GM18951 (cell line): ENCODE measurements at regions not wholly inside any gene's neighbourhood (a gene's known extent, or its start where the extent isn't known, plus 50 kb on each side); places are given as distances from the start of the nearest gene placed in this dataset.
"Not testable (repeated sequence)": the region's sequence is repeated elsewhere in the genome, so short reads cannot be mapped to it uniquely, and the experiment has no call there.

Source experiments
- in situ Hi-C: fragments of 300-500 bp; cut with MboI; formaldehyde crosslinking; loops from one replicate; pipeline ENCODE4 v1.12.0; 2022; ENCODE audit warnings: low sequenced_read_pairs, mixed read lengths, inconsistent platforms; ENCODE audit not compliant: unreplicated experiment

DNA sequence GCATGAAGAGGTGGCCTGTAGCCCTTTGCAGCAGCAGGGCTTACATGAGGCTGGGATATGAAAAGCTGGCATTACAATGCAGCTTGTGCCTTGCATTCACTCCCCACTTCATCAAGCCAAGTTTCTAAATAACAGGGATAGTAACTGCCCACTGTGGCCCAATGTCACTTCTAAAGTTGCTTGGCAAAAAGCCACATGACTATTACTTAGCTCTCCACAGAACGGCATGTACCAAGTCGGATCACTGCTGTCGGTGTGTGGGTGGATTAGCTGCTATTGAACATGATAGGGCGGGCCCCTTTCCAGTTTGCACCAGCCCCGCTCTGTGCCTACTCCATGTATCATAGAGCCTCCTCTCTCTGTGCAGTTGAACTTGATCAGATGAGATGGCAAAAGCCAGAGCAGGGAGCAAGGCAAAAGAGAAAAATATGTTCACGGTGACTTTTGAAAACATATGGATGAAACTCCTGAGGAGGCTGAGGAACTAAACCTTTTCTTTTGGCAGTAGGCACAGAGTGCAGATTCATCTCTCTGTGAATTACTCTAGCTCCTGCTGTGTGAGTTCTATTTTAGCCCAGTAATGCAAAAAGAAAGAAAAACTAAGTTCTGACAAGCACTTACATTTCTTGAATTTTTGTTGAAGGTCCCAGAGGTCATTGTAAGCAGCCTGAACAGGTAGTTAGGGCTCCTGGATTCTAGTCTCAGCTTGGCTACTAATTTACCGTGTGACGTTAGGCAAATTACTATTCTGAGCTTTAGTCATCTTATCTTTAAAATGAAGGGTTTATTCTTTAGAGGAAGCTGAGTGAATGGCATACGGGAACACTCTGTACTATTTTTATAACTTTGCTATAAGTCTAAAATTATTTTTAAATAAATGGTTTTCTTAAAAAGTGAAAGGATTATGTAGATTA is 125.6 kb upstream of the NBPF9 start:
- in situ Hi-C loops = not testable (repeated sequence)

GRCh38 chr1:149229813-149230212 is 126.5 kb upstream of the NBPF9 start:
- in situ Hi-C loops = not testable (repeated sequence)

DNA sequence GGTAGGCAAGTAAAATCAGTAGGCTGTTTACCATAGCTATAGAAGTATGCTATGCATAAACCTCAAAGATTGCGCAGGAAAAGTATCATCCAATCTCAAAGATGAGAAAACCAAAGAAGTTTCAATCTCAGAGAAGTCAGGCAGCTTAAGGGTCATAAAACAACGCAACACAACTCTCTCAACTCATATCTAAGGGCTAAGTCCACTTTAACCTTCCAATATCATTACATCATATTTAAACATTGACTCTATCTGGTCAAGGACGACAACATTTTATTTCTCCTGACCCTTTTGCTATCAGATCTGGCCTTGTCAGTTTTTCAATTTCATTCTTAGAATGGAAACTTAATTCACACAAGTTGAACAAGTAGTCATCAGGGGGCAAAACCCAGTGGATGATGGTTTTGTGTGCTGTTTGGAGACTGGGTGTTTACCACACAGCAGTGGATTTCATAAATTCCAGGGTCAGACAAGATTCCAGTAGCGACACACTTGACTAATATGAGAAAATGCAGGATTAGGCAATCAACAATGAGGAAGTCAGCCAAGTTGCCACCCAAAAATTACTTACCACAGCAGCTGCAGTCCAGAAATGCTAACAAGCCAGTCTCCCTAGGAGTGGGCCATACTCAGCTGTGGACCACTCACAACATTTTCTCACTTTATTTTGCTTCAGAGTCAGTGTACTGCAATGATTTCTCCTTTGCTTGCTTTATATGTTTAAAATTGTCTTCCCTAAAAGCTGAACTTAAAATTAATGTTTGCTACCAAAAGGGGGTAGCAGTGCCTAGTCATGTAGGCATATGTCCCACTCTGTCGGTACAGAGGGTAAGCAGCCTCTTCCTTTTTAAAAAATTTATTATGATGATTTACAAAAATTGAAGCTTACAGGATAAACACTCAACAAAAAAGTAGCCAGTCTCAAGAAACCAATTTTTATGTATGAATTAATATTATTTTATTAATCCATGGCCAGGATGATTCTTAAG is 131.9 kb upstream of the NBPF9 start:
- in situ Hi-C loops = not testable (repeated sequence)

- in situ Hi-C loops = not testable (repeated sequence)
These were observed 134.2 kb upstream of the NBPF9 start for GRCh38 chr1:149237515-149237914.

- in situ Hi-C loops = not testable (repeated sequence)
These were observed 136.7 kb upstream of the NBPF9 start for GRCh38 chr1:149239897-149240508.

DNA sequence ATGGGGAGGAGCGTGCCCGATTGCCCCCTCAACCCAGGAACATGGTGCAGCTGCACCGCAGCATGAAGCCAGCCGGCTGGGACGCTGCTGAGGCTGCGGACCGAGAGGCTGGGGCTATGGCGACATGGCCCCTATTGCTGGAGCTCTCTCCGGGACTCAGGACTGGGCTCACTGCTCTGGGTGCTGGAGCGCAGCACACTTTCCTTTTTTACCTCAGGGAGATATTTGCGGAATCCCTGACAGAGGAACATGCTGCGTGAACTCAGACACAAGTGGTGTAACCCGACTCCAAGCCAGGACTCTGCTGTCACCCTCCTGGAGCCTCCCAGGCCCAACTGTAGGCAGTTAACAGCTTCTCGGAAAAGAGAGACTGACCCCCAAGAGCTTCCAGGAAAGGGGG is 137.2 kb upstream of the NBPF9 start:
- in situ Hi-C loops = not testable (repeated sequence)

DNA sequence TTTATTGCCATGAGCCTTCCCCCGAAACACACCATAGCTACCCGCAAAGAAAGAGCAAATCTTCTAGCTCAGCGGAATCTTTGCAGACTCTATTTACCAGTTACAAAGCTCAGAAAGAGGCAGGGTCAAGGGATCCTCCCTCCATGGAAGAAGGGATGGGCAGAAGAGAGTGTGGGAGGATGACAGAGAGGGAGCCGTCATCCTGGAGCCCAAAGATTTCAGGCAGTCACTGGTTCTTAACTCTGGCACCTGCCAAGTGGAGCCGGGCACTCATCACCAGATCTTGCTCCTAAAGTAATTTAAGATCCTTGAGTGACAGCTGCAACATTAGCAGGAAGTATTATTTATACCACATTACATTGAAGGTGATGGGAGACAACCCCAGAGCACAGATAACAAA is 137.9 kb upstream of the NBPF9 start:
- in situ Hi-C loops = not testable (repeated sequence)

DNA sequence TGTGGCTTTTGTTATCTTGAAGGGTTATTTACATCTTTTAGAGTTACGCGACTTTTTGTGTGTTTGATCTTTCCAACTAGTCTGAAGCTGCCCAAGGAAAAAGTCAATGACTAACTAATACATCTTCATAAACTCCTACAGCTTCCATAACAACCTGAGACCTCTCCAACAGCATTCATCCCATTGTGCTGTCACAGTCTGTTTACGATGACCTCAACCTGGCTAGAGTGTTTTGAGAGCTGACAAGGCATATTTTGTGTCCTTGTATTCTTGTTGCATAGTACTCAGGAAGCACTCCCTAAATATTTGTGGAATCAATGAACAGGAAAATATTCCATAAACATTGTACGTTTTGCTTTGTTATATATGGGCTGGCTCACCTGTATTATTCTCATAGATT is 140.2 kb upstream of the NBPF9 start:
- in situ Hi-C loops = not testable (repeated sequence)

- in situ Hi-C loops = not testable (repeated sequence)
These were observed 141.3 kb upstream of the NBPF9 start for GRCh38 chr1:149244621-149245020.

GRCh38 chr1:149246212-149246611 is 142.9 kb upstream of the NBPF9 start:
- in situ Hi-C loops = not testable (repeated sequence)

DNA sequence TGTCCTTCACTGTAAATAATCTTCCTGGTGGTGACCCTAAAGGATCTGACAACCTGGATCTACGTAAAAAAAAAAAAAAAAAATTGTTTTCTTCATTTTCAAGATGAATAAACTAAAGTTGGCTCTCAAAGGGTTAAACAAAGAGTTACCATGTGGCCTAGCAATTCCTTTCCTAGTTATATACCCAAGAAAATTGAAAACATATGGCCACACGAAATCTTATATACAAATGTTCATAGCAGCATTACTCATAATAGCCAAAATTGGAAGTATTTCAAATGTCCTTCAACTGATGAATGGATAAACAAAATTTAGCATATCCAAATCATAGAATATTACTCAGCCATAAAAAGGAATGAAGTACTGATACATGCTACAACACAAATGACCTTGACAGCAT is 145.3 kb upstream of the NBPF9 start:
- in situ Hi-C loops = not testable (repeated sequence)

- in situ Hi-C loops = not testable (repeated sequence)
These were observed 146.6 kb upstream of the NBPF9 start for GRCh38 chr1:149249850-149250467.

DNA sequence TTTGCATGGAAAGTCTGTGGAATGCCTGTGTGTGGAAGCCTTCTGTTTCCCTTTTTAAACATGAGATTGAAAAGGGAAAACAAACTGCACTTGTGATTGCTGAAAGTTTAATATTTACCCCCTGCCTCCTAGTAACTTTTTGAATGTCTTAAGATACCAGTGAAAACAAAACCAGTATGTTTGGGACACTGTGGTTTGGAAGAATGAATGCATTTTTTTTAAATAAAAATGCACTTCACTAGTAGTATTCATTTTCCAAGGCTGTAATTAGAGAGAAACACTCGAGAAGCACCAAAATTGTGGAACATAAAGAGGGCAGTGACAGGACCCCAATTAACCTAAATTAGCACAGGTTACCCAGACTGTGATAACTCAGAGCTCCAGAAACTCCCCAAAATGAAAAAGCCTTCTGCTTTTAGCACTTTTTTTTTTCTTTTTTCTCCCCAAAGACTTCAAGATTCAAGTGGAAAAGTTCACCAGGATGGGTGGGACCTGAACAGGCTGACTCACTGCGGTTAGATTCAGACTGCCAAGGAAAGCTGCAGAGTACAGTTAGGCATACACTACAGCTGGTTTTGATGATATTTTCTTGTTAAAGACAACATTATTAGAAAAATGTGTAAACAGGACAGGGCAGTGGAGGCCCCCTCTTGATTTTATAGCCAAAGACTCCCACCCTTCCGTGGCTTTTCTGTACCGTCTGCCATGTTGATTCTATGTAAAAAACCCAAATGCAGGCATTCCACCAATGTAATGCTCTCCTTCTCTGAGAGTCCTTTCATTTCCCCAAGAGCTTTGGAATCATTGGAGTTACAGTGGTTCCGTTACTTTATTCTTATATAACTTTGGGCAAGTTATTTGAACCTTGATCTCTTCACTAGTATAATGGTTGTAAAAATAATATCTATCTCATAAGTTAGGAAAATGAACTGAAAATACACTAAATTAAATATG is 151.8 kb upstream of the NBPF9 start:
- in situ Hi-C loops = not testable (repeated sequence)

- in situ Hi-C loops = not testable (repeated sequence)
These were observed 156.9 kb upstream of the NBPF9 start for GRCh38 chr1:149260284-149260683.

GRCh38 chr1:149260736-149261340 is 157.5 kb upstream of the NBPF9 start:
- in situ Hi-C loops = not testable (repeated sequence)

- in situ Hi-C loops = not testable (repeated sequence)
These were observed 163.9 kb upstream of the NBPF9 start for GRCh38 chr1:149267287-149267686.

DNA sequence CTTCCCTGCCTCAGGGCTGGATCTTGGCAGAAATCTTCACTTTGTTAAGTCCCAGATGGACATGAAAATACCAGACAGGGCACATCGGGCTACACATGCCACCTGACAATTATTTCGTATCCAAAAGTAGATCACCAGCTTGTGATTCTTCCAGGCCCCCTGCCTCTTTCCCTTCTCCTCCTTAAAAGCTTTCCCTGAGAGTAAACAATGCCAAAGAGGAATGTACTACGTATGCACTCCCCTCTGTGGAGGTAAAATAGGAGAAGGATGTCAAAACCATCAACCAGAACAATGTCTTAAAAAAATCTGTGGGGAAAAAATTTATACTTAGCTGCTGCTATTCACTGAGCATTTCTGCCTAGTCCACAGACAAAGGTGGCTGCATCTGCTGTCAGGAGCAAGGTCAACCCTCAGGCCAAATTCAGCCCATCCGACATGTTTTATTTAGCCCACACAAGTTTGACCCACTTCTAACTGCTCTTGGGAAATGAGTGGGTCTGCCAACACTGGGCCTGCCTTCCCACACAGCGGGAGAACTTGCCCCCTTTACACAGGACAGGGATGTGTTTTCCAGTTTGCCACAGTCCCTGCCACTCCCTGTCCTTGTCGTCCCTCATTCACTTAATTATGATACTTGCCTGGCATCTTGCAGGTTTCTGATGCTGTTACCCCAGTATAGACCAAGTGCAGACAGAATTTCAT is 165.8 kb upstream of the NBPF9 start:
- in situ Hi-C loops = not testable (repeated sequence)

DNA sequence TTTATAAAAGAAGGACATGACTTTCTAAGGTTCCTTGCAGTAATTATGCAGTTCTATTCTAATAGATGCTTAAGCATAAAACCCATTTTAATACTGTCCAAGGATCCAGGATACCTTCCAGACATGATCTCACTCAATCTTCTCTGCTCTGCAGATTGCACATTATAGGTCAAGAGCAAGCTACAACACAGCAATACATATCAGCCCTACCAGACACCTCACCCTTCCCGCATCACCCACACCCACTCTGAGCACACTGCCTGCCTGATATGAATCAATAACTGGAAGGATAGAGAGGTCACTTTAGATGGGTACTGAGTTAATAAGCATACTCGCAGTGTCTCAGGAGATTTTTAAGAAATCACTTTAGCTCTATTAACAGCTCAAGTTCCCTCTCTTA is 166.5 kb upstream of the NBPF9 start:
- in situ Hi-C loops = not testable (repeated sequence)
